ENCODE measurements at regions not wholly inside any gene's neighbourhood (a gene's known extent, or its start where the extent isn't known, plus 50 kb on each side); places are given as distances from the start of the nearest gene placed in this dataset.

- TF ChIP-seq CTCF (IDR thresholded peaks at IDR 0.05; ENCODE audit: low read length), result no peak
- TF ChIP-seq EZH2 (IDR thresholded peaks at IDR 0.05; ENCODE audit: borderline replicate concordance, low read length), result no peak
Observed at GRCh38 chr2:215699700-215700538, 264.1 kb upstream of the FN1 start.
